ENCODE measurements at regions not wholly inside any gene's neighbourhood (a gene's known extent, or its start where the extent isn't known, plus 50 kb on each side); places are given as distances from the start of the nearest gene placed in this dataset.

DNA sequence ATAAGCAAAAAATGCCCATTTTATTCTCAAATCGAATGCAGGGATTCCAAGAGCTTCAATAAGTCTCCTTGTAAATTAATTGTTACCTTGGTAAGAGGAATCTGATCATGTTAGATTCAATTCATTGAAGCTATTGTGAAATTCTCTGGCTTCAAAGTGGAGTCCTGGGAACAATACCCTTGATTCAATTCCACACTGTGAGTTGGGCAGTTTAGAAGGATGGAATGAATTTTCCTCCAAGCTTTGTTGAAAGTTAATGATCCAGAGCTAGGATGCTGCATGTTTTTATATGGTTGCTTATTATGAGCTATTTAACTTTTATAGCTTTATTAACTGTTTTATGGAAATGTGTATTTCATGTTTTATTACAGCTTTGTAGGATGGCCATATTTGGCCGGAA lies 89.9 kb upstream of the IGF1 start:
- TF ChIP-seq CTCF (IDR thresholded peaks at IDR 0.05), result no peak
- TF ChIP-seq ZFX (IDR thresholded peaks at IDR 0.05; ENCODE audit: borderline replicate concordance), result no peak
